HG03175 (cell line): ENCODE measurements at regions not wholly inside any gene's neighbourhood (a gene's known extent, or its start where the extent isn't known, plus 50 kb on each side); places are given as distances from the start of the nearest gene placed in this dataset.

Source experiments
- ATAC-seq: cut with Tn5 transposase; IDR thresholded peaks from one replicate; pipeline ENCODE4 v1.9.1; 2021; ENCODE audit warnings: mild to moderate bottlenecking, moderate library complexity; ENCODE audit not compliant: unreplicated experiment

DNA sequence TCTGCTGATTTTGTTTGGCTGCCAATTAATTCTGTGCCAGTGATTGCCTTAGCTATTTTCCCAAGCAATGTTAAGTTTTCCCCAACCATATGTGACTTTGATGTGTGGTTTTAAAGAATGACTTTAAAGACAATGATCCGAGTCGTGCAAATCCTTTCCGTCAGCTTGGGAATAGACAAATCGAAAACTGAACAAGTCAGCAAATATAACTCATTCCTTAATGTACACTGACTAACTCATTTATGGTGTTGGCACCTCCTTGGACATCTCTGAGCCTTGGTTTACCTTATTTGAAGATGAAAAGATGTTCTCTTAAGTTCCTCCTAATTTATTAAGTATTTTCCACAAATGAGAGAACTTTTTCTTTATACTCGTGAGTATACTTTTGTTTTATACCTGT lies 249.4 kb upstream of the SLCO3A1 start:
- ATAC-seq: no peak

DNA sequence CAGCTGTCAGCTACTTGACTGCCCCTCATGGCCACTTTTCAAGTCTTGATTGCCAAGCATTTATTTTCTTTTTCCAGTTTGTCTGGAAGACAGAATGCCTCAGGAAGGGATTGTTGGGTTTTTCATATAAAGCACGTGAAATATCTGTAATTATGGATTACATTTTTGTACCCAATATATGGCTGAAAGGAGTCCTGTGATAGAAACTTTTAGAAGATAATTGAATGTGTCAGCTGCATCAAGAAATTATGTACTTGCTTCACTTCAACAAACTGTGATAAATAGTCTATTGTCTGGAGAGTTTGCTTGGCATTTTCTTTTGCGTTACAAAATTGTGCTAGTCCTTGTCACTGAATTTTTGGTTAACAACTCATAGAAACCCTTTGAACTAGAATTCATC lies 247.9 kb upstream of the SLCO3A1 start:
- ATAC-seq: no peak

DNA sequence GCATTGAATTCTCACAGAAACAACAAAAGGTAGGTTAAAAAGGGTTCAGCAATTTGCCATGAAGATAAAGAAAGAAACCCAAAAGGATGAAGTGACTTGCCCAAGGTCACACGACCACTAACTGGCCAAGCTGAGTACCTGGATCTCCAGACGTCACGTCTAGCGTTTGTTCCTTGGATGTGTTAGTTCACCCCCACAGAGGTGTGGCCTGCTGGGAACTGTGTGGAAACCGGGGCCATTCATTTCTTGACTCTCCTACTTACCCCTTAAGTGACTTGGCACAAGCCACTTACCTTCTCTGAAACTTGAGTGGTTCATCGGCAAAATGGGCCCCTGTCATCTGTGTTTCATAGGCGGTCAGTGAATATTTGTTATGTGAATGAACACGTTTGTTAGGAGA lies 244.3 kb upstream of the SLCO3A1 start:
- no peak for ATAC-seq

DNA sequence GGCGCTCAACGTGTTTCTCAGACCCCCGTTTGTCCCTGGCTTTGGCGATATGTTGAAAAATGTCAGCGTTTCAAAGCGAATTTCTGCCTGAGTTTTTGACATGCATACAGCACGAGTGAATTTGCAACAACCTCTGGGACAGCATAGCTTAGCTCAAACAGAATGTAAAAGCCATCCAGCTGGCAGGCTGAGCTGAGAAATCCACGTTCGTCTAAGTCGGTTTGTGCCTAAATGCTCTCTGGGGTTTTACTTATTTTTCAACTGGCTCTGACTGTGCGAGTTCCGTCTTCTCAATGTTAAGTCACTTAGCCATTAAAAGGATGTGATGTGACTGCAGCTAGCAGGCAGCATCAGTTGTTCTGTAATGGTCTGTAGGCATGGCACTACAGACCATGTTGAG lies 243.5 kb upstream of the SLCO3A1 start:
- ATAC-seq: no peak

DNA sequence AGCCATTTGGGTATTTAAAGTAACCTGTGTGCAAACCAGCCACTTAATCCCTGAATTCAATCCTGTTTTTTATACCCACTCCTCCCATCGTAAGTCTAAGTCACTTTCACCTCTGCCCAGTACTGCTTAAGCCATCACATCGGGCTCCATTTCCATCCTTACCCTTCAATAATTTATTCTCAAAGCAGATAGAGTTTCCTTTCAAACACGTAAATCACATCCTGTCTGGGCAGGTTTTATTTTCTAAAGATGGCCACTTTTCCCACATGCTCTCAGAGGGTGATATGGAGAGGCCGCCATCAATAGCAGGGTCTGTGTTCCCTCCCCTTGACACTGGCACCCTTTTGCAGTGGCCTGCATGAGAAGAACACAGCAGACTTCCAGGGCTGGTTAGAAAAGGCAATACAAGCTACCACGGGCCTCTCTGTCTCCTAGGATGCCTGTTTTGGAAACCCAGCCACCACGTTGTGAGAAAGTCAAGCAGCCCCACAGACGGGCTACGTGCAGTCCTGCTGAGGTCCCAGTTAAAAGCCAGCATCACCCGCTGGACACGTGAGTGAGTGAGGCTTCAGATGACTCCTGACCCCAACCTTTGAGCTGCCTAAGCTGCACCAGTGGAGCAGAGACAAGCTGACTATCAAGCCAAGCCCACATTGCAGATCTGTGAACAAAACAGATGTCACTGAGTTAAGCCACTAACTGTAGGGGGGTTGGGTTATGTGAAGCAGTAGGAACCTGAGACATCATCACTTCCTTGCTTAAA lies 241.8 kb upstream of the SLCO3A1 start:
- ATAC-seq: no peak

DNA sequence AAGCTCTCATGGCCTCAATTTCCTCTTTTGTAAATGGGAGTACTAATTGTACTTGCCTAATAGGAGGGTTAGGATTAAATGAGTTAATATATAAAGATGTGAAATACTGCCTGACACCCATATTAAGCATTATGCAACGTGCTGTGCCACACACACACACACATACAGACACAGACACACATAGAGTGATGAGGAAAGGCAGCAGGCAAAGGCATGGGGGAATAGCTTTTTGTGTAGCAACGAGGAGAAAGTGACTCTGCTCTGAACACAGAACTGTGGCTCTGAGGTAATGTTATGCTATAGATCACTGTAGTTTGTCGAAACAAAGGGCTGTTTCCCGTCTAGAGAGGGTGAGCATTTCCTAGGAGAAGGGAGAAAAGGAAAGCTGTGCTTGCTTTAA lies 233.3 kb upstream of the SLCO3A1 start:
- no peak for ATAC-seq

DNA sequence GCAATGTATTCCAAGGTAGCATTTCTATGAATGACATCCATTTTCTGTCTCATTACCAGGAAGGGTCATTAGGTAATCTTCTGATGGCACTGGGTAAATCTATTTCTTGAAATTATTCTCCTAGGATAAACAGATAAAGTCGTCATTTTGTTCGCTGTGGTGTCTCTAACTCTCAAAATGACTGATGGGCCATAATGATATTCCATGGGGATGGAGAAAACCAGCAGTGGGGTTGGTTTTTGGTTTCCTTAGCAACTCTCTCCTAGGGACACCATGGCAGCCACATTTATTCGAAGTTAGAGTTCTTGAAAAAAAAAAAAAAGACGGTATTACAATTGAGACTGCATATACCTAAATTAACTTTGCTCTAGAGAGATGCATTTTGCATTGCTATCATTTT lies 231.3 kb upstream of the SLCO3A1 start:
- ATAC-seq: no peak

DNA sequence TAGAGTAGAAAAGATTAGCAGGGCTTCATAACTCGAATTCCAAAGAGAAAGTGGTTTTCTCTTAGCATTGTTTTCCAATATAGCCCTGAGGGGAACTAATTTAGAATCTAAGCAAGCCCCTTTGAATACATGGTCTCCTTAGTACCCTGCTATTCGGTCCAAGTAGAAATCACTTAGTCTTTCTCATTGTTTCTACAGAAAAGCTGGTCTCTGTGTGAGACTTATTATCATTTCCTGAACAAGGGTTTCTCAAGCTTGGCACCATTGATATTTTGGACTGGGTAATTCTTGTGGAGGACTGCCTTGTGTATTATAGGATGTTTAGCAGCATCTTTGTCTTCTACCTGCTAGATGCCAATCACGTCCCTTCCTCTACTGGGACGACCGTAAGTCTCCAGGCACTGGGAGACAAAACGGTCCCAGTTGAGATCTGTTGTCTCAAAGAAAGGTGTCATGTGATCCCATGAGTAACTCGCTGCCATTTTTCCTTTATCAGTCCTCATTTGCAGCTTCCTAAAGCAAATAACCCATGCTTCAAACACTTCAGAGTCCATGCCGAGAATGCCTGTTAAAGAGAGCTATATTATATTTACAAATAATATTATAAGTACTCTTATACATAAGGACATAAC lies 230.7 kb upstream of the SLCO3A1 start:
- no peak for ATAC-seq

DNA sequence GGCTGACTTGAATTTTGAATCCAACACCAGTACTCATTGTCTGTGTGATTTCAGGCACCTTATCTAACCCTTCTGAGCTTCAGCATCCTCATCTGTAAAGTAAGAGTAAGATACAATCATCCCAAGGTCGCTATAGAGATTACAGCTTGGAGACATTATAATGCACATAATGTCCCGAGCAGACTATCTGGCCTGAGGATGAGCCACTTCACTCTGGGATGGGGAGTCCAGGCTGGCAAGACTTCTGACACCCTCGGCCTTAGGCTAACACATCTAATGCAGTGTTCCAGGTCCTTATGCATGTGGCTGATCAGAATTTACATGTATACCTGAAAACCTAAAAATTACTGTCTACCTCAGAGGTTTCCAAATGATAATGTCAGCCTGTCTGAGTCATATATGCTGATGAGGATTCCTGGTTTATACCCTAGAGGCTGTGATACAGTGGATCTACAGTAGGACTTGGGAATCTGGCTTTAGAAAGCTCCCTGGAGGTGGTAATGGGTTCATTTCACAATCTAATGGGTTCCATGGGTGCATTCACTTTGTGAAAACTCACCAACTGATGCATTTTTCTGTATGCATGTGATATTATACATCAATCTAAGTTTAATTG lies 229.0 kb upstream of the SLCO3A1 start:
- no peak for ATAC-seq

DNA sequence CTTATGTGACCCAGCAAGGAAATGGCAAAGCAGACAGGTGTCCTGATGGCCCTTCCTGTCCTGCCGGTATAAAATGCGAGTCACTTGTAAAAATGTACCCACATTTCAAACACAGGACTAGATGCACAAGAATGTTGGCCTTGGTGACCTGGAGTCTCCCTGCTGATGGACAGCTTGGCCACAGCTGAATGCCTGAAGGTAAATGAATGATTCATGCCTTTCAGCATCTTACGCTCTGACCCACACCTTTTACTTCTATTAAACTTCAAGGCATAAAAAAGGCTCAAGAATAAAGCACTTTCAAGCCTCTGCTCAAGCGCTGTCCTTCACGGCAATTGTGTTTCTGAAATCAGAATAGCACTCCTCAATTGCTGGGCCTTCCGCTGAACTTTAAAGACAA lies 228.0 kb upstream of the SLCO3A1 start:
- no peak for ATAC-seq

DNA sequence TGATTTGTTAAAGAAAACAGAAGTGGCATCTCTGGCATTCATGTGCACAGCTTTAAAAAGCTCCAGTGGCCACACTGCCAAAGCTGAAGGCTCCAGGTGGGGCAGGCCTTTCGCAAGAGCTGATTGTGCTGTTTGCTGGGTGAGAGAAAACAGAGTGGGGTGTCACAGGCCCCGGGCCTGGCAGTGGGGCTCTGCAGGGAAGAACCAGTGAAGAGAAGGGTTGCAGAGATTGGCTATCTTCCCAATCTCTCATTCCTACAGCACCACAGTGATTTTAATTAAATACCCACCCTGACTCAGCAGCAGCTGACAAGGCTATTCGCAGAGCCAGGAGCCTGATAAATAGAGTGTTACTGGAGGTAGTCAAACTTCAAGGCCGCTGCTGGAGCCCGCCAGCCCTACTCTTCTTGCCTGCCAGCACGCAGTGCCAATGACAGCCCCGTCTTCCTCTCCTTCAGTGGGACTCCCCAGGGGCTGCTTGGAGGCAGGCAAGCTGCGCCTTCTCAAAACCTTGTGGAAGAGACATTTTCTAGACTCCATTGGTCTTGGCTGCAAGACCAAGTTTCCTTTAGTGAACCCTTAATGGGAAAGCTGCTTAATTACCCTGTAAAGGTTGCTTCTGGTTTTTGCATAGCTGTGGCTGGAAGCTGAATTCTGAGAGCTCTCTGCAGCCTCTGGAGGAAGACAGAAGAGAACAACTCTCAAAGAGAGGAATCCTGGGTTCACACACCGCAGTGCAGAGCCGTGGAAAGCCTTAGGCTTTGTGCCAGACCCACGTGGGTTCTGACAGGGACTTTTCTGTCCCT lies 225.8 kb upstream of the SLCO3A1 start:
- ATAC-seq: no peak

DNA sequence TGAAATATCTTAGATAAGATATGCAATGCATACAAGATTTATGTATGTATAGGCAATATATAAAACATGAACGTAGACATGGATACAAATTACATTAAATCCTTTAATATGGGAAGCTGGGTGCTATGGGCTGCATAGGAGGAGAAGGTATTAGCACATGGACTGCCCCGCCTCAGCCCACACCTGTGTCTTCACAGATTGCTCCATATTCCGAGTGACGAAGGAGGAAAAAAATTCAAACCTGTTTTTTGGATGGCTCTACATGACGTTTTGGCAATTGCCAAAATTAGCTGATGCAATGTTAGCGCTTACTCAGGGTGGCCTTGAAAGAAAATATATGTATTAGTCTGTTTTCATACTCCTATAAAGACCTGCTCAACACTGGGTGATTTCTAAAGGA lies 223.4 kb upstream of the SLCO3A1 start:
- no peak for ATAC-seq

DNA sequence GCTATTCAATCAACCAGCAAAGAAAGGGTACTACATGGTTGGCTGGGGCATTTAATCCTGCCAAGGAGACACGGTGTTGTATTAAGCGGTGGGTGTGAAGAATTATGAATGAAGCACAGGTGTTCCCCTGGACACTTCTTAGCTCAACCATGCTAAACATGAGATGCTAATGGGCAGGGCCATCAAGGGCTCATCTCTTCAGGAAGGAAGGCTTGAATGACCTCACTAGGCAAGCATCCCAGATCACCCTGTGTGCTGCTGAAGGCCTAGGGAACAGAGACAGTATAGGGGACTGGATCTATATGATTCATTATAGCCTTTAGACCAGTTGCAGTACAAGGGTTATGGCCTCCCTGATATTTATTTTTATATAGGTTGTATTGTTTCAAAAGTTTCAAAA lies 221.3 kb upstream of the SLCO3A1 start:
- no peak for ATAC-seq

DNA sequence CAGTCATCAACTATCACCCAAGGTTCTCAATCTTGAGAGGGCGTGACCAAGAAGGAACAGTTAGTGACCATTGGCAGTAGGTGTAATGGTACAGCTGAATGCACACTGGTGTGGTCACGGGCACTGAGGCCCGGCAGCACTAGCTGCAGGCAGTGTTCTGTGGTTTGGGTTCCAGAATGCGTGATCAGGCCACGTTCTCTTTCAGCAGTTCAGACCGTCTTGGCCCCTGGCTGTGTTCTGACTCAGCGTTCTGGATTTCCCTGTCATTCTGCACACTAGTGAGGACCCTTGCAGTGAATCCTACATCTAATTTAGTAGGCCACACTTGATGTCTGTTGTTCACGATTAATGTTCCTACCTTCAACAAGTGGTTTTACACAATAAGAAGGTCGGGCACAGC lies 220.5 kb upstream of the SLCO3A1 start:
- ATAC-seq: no peak

DNA sequence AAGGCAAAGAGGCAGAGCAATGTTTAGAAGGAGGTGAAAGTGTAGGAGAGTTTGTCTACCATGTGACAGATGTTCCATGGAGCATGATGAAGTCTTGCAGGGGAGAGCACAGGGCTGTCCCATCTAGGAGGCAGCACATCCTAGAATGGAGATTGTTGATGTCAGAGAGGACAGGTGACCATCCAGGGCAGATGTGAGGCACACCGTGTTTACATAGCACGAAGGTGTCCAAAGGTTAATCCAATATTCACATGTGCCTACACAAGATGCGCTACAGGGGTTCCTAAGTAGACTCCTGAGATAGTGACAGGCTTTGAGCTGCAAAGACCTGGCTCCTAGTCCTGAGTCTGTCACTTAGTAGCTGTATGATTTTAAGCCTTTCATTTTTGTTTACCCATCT lies 219.3 kb upstream of the SLCO3A1 start:
- no peak for ATAC-seq

DNA sequence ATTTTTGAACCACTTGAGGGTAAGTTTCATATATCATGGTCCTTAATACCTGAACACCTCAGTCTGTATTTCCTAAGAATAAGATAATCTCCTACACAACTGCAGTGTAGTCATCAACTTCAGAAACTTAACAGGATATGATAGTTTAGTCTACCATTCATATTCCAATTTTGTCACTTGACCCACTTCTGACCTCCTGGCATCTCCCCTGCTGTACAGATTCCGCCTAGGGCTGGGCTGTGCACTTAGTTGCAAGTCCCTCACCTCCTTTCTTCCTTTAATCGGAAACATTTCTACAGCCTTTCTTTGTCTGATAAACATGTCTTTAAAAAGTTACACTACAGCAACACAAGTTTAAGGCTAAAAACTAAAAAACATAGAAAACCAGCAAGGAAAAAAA lies 218.4 kb upstream of the SLCO3A1 start:
- ATAC-seq: no peak

DNA sequence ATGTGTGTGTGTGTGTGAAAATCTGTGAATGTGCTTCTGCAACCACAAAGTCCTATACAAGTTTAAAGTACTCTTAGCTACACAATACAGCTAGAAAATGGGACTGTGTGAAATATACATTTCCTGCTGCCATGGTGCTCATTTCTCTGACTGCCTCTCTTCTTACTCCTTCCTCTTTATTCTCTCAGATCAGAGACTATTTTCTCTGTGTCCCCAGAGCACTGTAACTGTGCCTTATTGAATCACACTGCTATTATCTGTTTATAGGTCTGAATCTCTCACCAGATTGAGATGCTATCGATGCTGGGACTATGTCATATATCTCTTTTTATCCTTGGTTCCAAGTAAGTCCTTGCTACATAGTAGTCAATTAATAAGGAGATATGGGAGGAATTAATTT lies 217.9 kb upstream of the SLCO3A1 start:
- no peak for ATAC-seq

DNA sequence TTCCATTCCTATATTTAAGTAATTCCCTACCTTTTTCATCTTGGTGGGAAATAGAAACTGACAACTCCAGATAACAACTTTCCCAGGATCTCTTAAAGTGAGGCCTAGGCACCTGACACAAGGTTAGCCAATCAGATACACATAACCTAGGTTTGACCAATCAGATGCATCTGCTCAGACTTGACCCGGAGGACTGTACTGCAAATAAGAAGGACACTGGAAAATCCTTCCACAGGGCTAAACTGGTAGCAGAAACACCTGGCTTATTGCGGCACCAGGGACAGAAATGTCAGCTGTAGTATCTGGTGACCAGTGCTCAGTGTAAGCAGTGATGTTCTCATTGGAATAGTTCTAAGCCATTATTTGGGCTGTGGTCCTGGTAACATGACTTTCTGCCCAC lies 204.5 kb upstream of the SLCO3A1 start:
- no peak for ATAC-seq

DNA sequence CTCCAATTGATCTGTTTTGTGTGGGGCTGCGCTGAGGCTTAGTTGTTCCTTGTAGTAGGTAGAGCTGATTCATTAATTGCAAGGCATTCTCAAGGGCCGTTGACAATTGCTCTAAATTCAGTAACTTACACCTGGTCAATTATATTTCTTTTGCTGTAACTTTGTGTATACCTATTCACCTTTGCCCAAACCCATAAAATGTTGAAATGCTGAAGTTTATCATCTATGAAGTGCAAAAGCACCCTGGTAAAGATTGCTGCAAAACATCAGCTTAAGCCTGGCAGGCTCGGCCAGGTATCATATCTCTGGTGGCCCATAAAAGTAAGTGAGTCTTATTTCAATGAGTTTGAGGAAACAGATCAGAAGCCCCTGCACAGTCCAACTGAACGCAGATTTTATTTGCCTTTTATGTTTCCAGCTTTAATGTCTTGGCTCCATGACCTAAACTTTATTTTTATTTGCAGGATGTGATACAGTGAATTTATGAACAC lies 203.6 kb upstream of the SLCO3A1 start:
- ATAC-seq: no peak

DNA sequence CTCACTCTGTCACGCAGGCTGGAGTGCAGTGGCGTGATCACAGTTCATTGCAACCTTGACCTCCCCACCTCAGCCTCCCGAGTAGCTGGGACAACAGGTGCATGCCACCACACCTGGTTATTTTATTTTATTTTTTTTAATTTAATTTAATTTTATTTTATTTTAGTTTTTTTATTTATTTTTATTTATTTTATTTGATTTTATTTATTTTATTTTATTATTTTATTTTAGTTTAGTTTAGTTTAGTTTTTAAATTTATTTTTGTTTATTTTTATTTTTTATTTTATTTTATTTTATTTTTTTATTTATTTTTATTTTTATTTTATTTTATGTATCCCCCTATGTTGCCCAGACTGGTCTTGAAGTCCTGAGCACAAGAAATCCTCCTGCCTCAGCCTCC lies 202.3 kb upstream of the SLCO3A1 start:
- no peak for ATAC-seq

DNA sequence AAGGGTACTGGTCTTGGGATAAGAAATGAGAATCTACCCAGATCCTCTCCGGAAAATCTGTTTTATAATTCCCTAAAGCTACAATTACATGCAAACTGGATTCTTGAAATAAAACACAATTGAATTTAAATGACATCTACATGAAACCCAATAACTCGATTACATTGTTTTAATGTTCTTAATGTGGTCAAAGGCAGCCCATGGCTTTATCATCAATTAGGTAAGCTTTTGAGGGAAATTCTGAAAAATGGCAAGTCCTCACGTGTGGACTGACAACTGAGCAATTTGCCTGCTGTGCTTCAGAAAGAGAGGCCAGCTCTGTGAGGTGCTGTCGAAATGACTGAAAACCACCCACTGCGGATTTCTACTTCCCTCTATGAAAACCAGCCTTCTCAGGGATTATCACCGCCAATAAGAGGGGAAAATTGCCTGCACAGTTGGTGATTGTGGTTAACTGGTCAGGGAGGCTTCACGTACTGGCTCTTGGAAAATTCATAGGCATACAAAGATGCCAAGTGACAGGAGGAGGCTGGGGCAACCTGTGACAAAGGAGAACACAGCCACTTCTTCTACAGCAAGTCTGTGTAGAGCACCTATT lies 200.8 kb upstream of the SLCO3A1 start:
- ATAC-seq: no peak
